NOMO-1 (cell line): ENCODE measurements at regions not wholly inside any gene's neighbourhood (a gene's known extent, or its start where the extent isn't known, plus 50 kb on each side); places are given as distances from the start of the nearest gene placed in this dataset.

Experiments used
- DNase-seq, 2 experiments: peaks; one replicate each; lab custom pipeline; 2025; ENCODE audit not compliant: unreplicated experiment in 2 of 2; lab: John Stamatoyannopoulos, UW

GRCh38 chr3:116767726-116768125, 58.1 kb downstream of the TUSC7 start:
- DNase-seq: no peak

GRCh38 chr3:116770815-116771450, 61.4 kb downstream of the TUSC7 start:
- peak; percentile 61 to 84 for DNase-seq

GRCh38 chr3:116776880-116777785, 67.6 kb downstream of the TUSC7 start:
- DNase-seq: no peak

- no peak for DNase-seq
Observed at GRCh38 chr3:116785226-116785625, 75.6 kb downstream of the TUSC7 start.

- no peak for DNase-seq
Observed at GRCh38 chr3:116802651-116803050, 93.1 kb downstream of the TUSC7 start.

GRCh38 chr3:116806351-116806750, 96.8 kb downstream of the TUSC7 start:
- DNase-seq: no peak

- DNase-seq: peak; percentile 27 to 79
Observed at GRCh38 chr3:116808725-116809124, 99.1 kb downstream of the TUSC7 start.

- peak; percentile 86 to 98 for DNase-seq
Observed at GRCh38 chr3:116809208-116809607, 99.6 kb downstream of the TUSC7 start.

GRCh38 chr3:116811754-116812153, 102.2 kb downstream of the TUSC7 start:
- DNase-seq: no peak

GRCh38 chr3:116812949-116813348, 103.4 kb downstream of the TUSC7 start:
- DNase-seq: no peak

- DNase-seq: no peak
Observed at GRCh38 chr3:116815321-116815720, 105.7 kb downstream of the TUSC7 start.

GRCh38 chr3:116815831-116816588, 106.4 kb downstream of the TUSC7 start:
- DNase-seq: no peak

- DNase-seq: no peak
Observed at GRCh38 chr3:116821371-116821770, 111.8 kb downstream of the TUSC7 start.

- DNase-seq: peak; percentile 53 to 94
Observed at GRCh38 chr3:116824208-116824607, 114.6 kb downstream of the TUSC7 start.

- no peak for DNase-seq
Observed at GRCh38 chr3:116833202-116833601, 123.6 kb downstream of the TUSC7 start.

GRCh38 chr3:116834816-116835215, 125.2 kb downstream of the TUSC7 start:
- DNase-seq: no peak

- no peak for DNase-seq
Observed at GRCh38 chr3:116835658-116836057, 126.1 kb downstream of the TUSC7 start.

GRCh38 chr3:116836286-116836685, 126.7 kb downstream of the TUSC7 start:
- no peak for DNase-seq

- no peak for DNase-seq
Observed at GRCh38 chr3:116837483-116837882, 127.9 kb downstream of the TUSC7 start.

- no peak for DNase-seq
Observed at GRCh38 chr3:116841003-116841735, 131.6 kb downstream of the TUSC7 start.
